ENCODE measurements at regions not wholly inside any gene's neighbourhood (a gene's known extent, or its start where the extent isn't known, plus 50 kb on each side); places are given as distances from the start of the nearest gene placed in this dataset.

GRCh38 chr2:47277987-47278386, 91.1 kb upstream of the EPCAM start:
- no peaks in the 10 kb centered on the region for H3K9me3 ChIP-seq (ENCODE audit: control insufficient read depth, insufficient read depth, low read depth, low read length)
- H3K4me1 ChIP-seq (ENCODE audit: control insufficient read depth, insufficient read depth, low read length), result peaks cover 2% of the 10 kb centered on the region
- ATAC-seq, result no peak
- TF ChIP-seq CTCF (IDR thresholded peaks at IDR 0.05), result no peak
- no peak for TF ChIP-seq REST (IDR thresholded peaks at IDR 0.05; ENCODE audit: insufficient read depth in 1 of 2, low read depth in 2 of 2, low read length in 1 of 2)
- TF ChIP-seq SIN3A (IDR thresholded peaks at IDR 0.05; ENCODE audit: borderline replicate concordance, insufficient read depth, low read depth, low read length), result no peak
- TF ChIP-seq TCF7L2 (IDR thresholded peaks at IDR 0.05; ENCODE audit: low read depth, low read length), result no peak
- TF ChIP-seq POLR2AphosphoS5 (IDR thresholded peaks at IDR 0.05; ENCODE audit: low read depth, low read length), result no peak
- intact Hi-C loops (cut with micrococcal nuclease; ENCODE audit: unreplicated experiment) (no loop called here), in situ Hi-C loops (cut with HindIII; ENCODE audit: low pct_unique_long_range_greater_than_20kb, low sequenced_read_pairs) (no loop called here)
- no TSS peak for BruUV-seq (replicated peaks)
- H3K4me3 ChIP-seq (ENCODE audit: low read depth in 2 of 2, low read length in 2 of 2), result no peak overlapping the region
- ChIA-PET POLR2A (no interaction called here), CTCF (no interaction called here)
- H3K27ac ChIP-seq (ENCODE audit: low read length), result no peak overlapping the region
- H3K27me3 ChIP-seq (ENCODE audit: control insufficient read depth, insufficient read depth, low read length), result no peaks in the 10 kb centered on the region
- H3K36me3 ChIP-seq (ENCODE audit: control insufficient read depth, insufficient read depth, low read length), result no peaks in the 10 kb centered on the region
- no peak for DNase-seq (ENCODE audit: low read depth, low spot score)

- Histone ChIP-seq H3K4me1 (ENCODE audit: control insufficient read depth, insufficient read depth, low read length) (peaks cover 4% of the 10 kb centered on the region), H3K9me3 (ENCODE audit: control insufficient read depth, insufficient read depth, low read depth, low read length) (no peaks in the 10 kb centered on the region), H3K36me3 (ENCODE audit: control insufficient read depth, insufficient read depth, low read length) (no peaks in the 10 kb centered on the region), H3K27ac (ENCODE audit: low read length) (no peak overlapping the region), H3K4me3 (ENCODE audit: low read depth in 2 of 2, low read length in 2 of 2) (no peak overlapping the region), H3K27me3 (ENCODE audit: control insufficient read depth, insufficient read depth, low read length) (no peaks in the 10 kb centered on the region)
- ChIA-PET POLR2A (interaction anchor here (0.5 to 0.6 kb wide), 2 partner anchors 105 to 389 kb away, joined by 3 read pairs; no protein-coding TSS in a partner anchor), CTCF (no interaction called here)
- DNase-seq (ENCODE audit: low read depth, low spot score), result no peak
- intact Hi-C loops (cut with micrococcal nuclease; ENCODE audit: unreplicated experiment), result no loop called here
- TF ChIP-seq TCF7L2 (IDR thresholded peaks at IDR 0.05; ENCODE audit: low read depth, low read length), result no peak
- no peak for TF ChIP-seq CTCF (IDR thresholded peaks at IDR 0.05)
- in situ Hi-C loops (cut with HindIII; ENCODE audit: low pct_unique_long_range_greater_than_20kb, low sequenced_read_pairs), result no loop called here
- BruUV-seq (replicated peaks), result no TSS peak
- ATAC-seq, result no peak
These were observed 91.9 kb upstream of the EPCAM start for GRCh38 chr2:47277187-47277586.

Measured in Panc1 (cell line).